Thoracic aorta (tissue), 2 donors: ENCODE measurements at regions not wholly inside any gene's neighbourhood (a gene's known extent, or its start where the extent isn't known, plus 50 kb on each side); places are given as distances from the start of the nearest gene placed in this dataset.

ENCODE experiments used
- ATAC-seq: fragments of 150-250 bp; one replicate; pipeline ENCODE4 v1.8.0; 2017; ENCODE audit warnings: low read depth; ENCODE audit not compliant: insufficient number of reproducible peaks, low FRiP score
- DNase-seq: peaks from one replicate; pipeline ENCODE4 v3.0.0-alpha.2; 2020; ENCODE audit warnings: low spot score
- H3K27ac ChIP-seq, 2 donors: fragments of 200-600 bp; sonication (generic); 1 replicate in 1 of 2; 2 replicates in 1 of 2; pipeline ENCODE4 v1.5.1; 2016; ENCODE audit warnings: mild to moderate bottlenecking in 2 of 2, moderate library complexity in 2 of 2
- H3K27me3 ChIP-seq: fragments of 200-600 bp; sonication (generic); replicated peaks from 2 replicates; pipeline ENCODE4 v1.6.0; 2016; ENCODE audit warnings: mild to moderate bottlenecking; ENCODE audit not compliant: insufficient read depth
- H3K36me3 ChIP-seq: fragments of 200-600 bp; sonication (generic); one replicate; pipeline ENCODE4 v1.5.1; 2016
- H3K4me1 ChIP-seq, 2 donors: fragments of 200-600 bp; sonication (generic); 1 replicate in 1 of 2; 2 replicates in 1 of 2; pipeline versions ENCODE4 v1.5.1 to v1.6.0; 2016; ENCODE audit warnings: low read depth in 2 of 2, mild to moderate bottlenecking in 1 of 2; ENCODE audit not compliant: control insufficient read depth in 1 of 2
- H3K4me3 ChIP-seq: fragments of 200-600 bp; sonication (generic); 2 replicates; pipeline ENCODE4 v1.5.1; 2016; ENCODE audit warnings: mild to moderate bottlenecking
- H3K9me3 ChIP-seq: fragments of 200-600 bp; sonication (generic); 2 replicates; pipeline ENCODE4 v1.5.1; 2016
- TF ChIP-seq, protein P1 (sequence below): fragments of 200-600 bp; sonication (generic); IDR thresholded peaks from one replicate; pipeline ENCODE4 v1.5.1; 2019; ENCODE audit warnings: antibody characterized with exemption

DNA sequence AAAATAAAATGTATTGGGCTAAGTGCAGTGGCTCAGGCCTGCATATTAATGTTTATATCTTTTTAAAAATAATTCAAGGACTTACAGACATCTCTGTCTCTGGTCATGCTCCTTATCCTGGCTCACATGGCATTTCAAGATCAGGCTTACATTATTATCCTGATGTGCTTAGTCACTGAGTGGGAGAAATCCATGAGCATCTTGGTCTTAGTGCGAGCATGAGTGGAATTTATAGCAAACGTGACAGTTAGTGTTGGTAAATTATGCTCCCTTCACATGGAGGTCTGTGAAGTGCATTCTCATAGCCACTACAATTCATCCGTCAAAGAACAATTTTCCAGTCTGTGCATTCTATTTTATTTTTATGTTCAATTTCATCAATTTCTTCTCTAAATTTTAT, 237.8 kb upstream of the EDIL3 start:
- H3K4me3 ChIP-seq: no peak overlapping the region
- H3K36me3 ChIP-seq: no peaks in the 10 kb centered on the region
- TF ChIP-seq, protein P1, sequence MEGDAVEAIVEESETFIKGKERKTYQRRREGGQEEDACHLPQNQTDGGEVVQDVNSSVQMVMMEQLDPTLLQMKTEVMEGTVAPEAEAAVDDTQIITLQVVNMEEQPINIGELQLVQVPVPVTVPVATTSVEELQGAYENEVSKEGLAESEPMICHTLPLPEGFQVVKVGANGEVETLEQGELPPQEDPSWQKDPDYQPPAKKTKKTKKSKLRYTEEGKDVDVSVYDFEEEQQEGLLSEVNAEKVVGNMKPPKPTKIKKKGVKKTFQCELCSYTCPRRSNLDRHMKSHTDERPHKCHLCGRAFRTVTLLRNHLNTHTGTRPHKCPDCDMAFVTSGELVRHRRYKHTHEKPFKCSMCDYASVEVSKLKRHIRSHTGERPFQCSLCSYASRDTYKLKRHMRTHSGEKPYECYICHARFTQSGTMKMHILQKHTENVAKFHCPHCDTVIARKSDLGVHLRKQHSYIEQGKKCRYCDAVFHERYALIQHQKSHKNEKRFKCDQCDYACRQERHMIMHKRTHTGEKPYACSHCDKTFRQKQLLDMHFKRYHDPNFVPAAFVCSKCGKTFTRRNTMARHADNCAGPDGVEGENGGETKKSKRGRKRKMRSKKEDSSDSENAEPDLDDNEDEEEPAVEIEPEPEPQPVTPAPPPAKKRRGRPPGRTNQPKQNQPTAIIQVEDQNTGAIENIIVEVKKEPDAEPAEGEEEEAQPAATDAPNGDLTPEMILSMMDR: no peak
- H3K4me1 ChIP-seq: no peaks in the 10 kb centered on the region
- no peak overlapping the region for H3K27ac ChIP-seq
- no peaks in the 10 kb centered on the region for H3K27me3 ChIP-seq
- no peak for DNase-seq
- no peaks in the 10 kb centered on the region for H3K9me3 ChIP-seq
- no peak for ATAC-seq

DNA sequence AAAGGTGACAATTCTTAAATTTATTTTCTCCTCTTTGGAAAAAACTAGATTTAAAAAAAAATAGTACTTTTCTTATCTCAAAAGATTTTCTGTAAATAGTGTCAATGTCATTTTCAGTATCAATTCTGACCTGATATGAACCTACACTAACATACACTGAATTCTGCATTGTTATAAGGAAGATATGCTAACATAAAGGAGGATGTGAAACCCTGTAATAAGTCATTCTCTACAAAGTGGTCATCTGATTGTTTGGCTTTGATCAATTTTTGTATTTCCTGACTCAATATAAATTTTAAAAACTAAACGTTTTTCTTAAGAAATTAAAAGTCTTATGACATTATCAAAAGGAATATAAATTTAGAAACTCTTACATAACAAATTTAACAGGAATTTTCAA, 233.6 kb upstream of the EDIL3 start:
- ATAC-seq (no peak), DNase-seq (no peak)
- no peaks in the 10 kb centered on the region for H3K9me3 ChIP-seq
- no peaks in the 10 kb centered on the region for H3K4me1 ChIP-seq
- H3K27me3 ChIP-seq: no peaks in the 10 kb centered on the region
- H3K4me3 ChIP-seq: no peak overlapping the region
- TF ChIP-seq, protein P1: no peak
- H3K27ac ChIP-seq: no peak overlapping the region
- no peaks in the 10 kb centered on the region for H3K36me3 ChIP-seq

DNA sequence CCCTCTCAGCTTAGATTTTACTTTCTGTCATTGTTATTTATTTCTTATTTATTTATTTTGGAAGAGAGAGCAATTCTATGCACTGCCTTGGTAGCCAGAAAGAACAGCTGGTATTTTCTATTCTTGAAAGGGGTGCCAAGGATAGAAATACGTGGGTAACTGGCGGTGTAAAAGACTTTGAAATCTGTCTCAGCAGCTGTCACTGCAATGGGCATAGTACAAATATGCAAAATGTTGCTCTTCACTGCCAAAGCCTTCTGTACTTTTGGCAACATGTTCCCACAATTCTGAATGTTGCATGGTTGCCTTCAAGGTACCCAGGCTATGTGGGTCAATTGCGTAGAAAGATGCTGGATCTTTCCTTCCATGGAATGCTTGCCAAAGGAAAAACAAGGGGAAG, 230.2 kb upstream of the EDIL3 start:
- Histone ChIP-seq H3K4me1 (no peaks in the 10 kb centered on the region), H3K36me3 (no peaks in the 10 kb centered on the region), H3K4me3 (no peak overlapping the region), H3K27ac (no peak overlapping the region), H3K27me3 (no peaks in the 10 kb centered on the region), H3K9me3 (no peaks in the 10 kb centered on the region)
- no peak for DNase-seq
- no peak for ATAC-seq
- TF ChIP-seq, protein P1: no peak

DNA sequence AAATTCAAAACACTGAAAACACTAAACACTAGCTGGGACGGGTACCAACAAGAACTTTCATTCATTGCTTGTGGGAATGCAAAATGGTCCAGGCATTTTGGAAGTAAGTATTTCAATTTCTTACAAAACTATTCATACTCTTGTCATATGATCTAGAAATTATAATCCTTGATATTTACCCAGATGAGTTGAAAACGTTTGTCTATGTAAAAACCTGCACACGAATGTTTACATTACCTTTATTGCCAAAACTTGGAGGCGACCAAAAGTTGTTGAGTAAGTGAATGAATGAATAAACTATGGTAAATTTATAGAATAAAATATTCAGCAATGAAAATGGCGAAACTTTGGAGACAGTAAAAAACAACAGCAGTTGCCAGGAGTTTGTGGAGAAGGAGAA, 222.1 kb upstream of the EDIL3 start:
- H3K9me3 ChIP-seq: no peaks in the 10 kb centered on the region
- ATAC-seq: no peak

GRCh38 chr5:84605241-84605640, 220.6 kb upstream of the EDIL3 start:
- Histone ChIP-seq H3K4me1 (no peaks in the 10 kb centered on the region), H3K27ac (no peak overlapping the region), H3K9me3 (no peaks in the 10 kb centered on the region), H3K27me3 (no peaks in the 10 kb centered on the region), H3K36me3 (no peaks in the 10 kb centered on the region), H3K4me3 (no peak overlapping the region)
- TF ChIP-seq, protein P1: no peak
- DNase-seq (no peak), ATAC-seq (no peak)

More for the DNA sequence above, 222.1 kb upstream of the EDIL3 start:
- H3K27me3 ChIP-seq: no peaks in the 10 kb centered on the region
- no peaks in the 10 kb centered on the region for H3K4me1 ChIP-seq
- no peak overlapping the region for H3K4me3 ChIP-seq
- TF ChIP-seq, protein P1: no peak
- H3K36me3 ChIP-seq: no peaks in the 10 kb centered on the region
- no peak for DNase-seq
- no peak overlapping the region for H3K27ac ChIP-seq
